ENCODE measurements at regions not wholly inside any gene's neighbourhood (a gene's known extent, or its start where the extent isn't known, plus 50 kb on each side); places are given as distances from the start of the nearest gene placed in this dataset.

GRCh38 chr9:95653246-95653645 lies 136.5 kb upstream of the PTCH1 start:
- in situ Hi-C loops (cut with MboI; ENCODE audit: low sequenced_read_pairs) = no loop called here
- Histone ChIP-seq H3K27ac (ENCODE audit: insufficient read depth, low read length) (no peak overlapping the region), H3K23ac (ENCODE audit: low read depth, low read length) (no peak overlapping the region), H2AK5ac (ENCODE audit: low read depth, low read length) (no peak overlapping the region), H2BK5ac (ENCODE audit: low read depth, low read length, poor library complexity, severe bottlenecking) (no peak overlapping the region), H3K36me3 (ENCODE audit: control insufficient read depth, insufficient read depth, low read length) (no peaks in the 10 kb centered on the region), H3K14ac (replicated peaks; ENCODE audit: low read depth, low read length) (no peak overlapping the region), H4K91ac (ENCODE audit: insufficient read depth, low read depth, low read length) (no peak overlapping the region), H3K4me1 (ENCODE audit: control insufficient read depth, insufficient read depth, low read length) (no peaks in the 10 kb centered on the region), H3K4me3 (ENCODE audit: insufficient read depth, low read depth, low read length) (no peak overlapping the region), H4K5ac (ENCODE audit: low read depth, low read length) (no peak overlapping the region), H3K18ac (ENCODE audit: low read depth, low read length) (no peak overlapping the region), H3K4ac (ENCODE audit: low read depth, low read length) (no peak overlapping the region), H3K27me3 (ENCODE audit: control insufficient read depth, insufficient read depth, low read length) (peaks cover 2% of the 10 kb centered on the region; the same call in 1 of the 2 replicates), H3K79me1 (ENCODE audit: low read depth in 1 of 2, low read length in 2 of 2) (no peaks in the 10 kb centered on the region), H3K56ac (ENCODE audit: extremely low read depth, insufficient read depth, low read length) (no peak overlapping the region), H3K9ac (ENCODE audit: low read depth, low read length) (no peak overlapping the region), H2AK9ac (replicated peaks; ENCODE audit: low read depth, low read length, poor library complexity) (no peak overlapping the region), H4K20me1 (ENCODE audit: insufficient read depth, low read length) (no peaks in the 10 kb centered on the region), H3K9me3 (ENCODE audit: control insufficient read depth, insufficient read depth, low read length) (no peaks in the 10 kb centered on the region), H2BK120ac (ENCODE audit: low read depth, low read length) (no peak overlapping the region), H3K4me2 (ENCODE audit: low read depth, low read length) (no peak overlapping the region), H2BK20ac (ENCODE audit: low read depth, low read length) (no peak overlapping the region), H3K9me1 (ENCODE audit: insufficient read depth, low read length) (no peaks in the 10 kb centered on the region), H4K8ac (ENCODE audit: low read depth in 2 of 2, low read length in 2 of 2) (no peak overlapping the region), H2BK15ac (ENCODE audit: low read depth, low read length) (no peak overlapping the region), H2AFZ (replicated peaks; ENCODE audit: low read length, poor library complexity) (no peak overlapping the region)
- ChIA-PET POLR2A (ENCODE audit: unreplicated experiment) (no interaction called here), CTCF (no interaction called here)
- dilution Hi-C loops (cut with HindIII; ENCODE audit: low sequenced_read_pairs, unreplicated experiment) = no loop called here
- no peak for ATAC-seq (ENCODE audit: low read depth)
- intact Hi-C loops (cut with micrococcal nuclease) = no loop called here
- WGBS, 2 experiments (ENCODE audit: extremely low coverage in 2 of 2, insufficient read length in 1 of 2) = no CpG with 5 or more reads among the region's 2 CpGs
- DNase-seq = no peak
- no peak for TF ChIP-seq RCOR1 (IDR thresholded peaks at IDR 0.05; ENCODE audit: insufficient replicate concordance, low read length)
- no peak for TF ChIP-seq USF2 (IDR thresholded peaks at IDR 0.05; ENCODE audit: low read depth, low read length)
- TF ChIP-seq CTCF (conservative IDR thresholded peaks at IDR 0.05; ENCODE audit: low read depth, low read length) = no peak
- TF ChIP-seq MAFK (IDR thresholded peaks at IDR 0.05; ENCODE audit: low read depth, low read length) = no peak
- TF ChIP-seq FOS (IDR thresholded peaks at IDR 0.05; ENCODE audit: low read depth, low read length) = no peak
- no peak for TF ChIP-seq CHD1 (IDR thresholded peaks at IDR 0.05; ENCODE audit: low read depth, low read length)
- BruUV-seq (replicated peaks) = no TSS peak
